Body of pancreas (tissue), 4 donors: ENCODE measurements at regions not wholly inside any gene's neighbourhood (a gene's known extent, or its start where the extent isn't known, plus 50 kb on each side); places are given as distances from the start of the nearest gene placed in this dataset.

Source experiments
- POLR2A ChIP-seq, 3 donors: fragments of 450-650 bp; IDR thresholded peaks; one replicate each; pipeline ENCODE4 v1.6.1; 2016; ENCODE audit warnings: antibody characterized with exemption in 3 of 3, mild to moderate bottlenecking in 2 of 3
- TF ChIP-seq, protein P1 (sequence below), 7 experiments: fragments of 450-650 bp in 4 of 7; fragments of 200-600 bp in 3 of 7; sonication (generic) in 3 of 7; IDR thresholded peaks; one replicate each; pipeline ENCODE4 v1.5.1; 2016 to 2019; ENCODE audit warnings: antibody characterized with exemption in 7 of 7

DNA sequence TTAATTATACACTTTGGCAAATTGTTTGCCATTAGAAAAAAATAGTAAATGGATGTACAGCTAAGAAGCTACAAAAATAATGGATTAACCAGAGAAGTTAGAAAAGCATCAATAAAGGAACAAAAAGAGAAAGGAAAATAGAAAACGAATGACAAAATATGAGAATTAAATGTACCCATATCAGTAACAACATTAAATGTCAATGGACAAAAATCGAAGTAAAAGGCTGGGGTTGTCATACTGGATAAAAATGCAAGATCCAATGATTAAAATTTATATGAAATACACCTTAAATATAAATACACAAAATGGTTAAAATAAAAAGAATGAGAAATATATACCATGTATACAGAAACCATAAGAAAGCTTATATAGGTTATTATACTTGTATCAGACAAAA, 470.6 kb downstream of the OCA2 start:
- TF ChIP-seq, protein P1, sequence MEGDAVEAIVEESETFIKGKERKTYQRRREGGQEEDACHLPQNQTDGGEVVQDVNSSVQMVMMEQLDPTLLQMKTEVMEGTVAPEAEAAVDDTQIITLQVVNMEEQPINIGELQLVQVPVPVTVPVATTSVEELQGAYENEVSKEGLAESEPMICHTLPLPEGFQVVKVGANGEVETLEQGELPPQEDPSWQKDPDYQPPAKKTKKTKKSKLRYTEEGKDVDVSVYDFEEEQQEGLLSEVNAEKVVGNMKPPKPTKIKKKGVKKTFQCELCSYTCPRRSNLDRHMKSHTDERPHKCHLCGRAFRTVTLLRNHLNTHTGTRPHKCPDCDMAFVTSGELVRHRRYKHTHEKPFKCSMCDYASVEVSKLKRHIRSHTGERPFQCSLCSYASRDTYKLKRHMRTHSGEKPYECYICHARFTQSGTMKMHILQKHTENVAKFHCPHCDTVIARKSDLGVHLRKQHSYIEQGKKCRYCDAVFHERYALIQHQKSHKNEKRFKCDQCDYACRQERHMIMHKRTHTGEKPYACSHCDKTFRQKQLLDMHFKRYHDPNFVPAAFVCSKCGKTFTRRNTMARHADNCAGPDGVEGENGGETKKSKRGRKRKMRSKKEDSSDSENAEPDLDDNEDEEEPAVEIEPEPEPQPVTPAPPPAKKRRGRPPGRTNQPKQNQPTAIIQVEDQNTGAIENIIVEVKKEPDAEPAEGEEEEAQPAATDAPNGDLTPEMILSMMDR (IDR thresholded peaks at IDR 0.05) = no peak
- TF ChIP-seq POLR2A (IDR thresholded peaks at IDR 0.05) = no peak
